MM.1S (cell line): ENCODE measurements at regions not wholly inside any gene's neighbourhood (a gene's known extent, or its start where the extent isn't known, plus 50 kb on each side); places are given as distances from the start of the nearest gene placed in this dataset.

Experiments
- DNase-seq: peaks from one replicate; pipeline ENCODE4 v3.0.0-alpha.2; 2015
- H2AFZ ChIP-seq: fragments of 300-600 bp; sonication (generic); 2 replicates; pipeline ENCODE4 v1.6.0; 2016; ENCODE audit warnings: antibody characterized with exemption, low read length
- H3F3A ChIP-seq: fragments of 300-600 bp; sonication (generic); 2 replicates; pipeline ENCODE4 v1.6.1; 2016; ENCODE audit warnings: mild to moderate bottlenecking, antibody characterized with exemption, low read length, moderate library complexity, mixed read lengths; ENCODE audit not compliant: insufficient read depth
- H3K27ac ChIP-seq: fragments of 300-600 bp; sonication (generic); 2 replicates; pipeline ENCODE4 v1.5.1; 2016; ENCODE audit warnings: mild to moderate bottlenecking, low read length
- H3K27me3 ChIP-seq: fragments of 300-600 bp; sonication (generic); replicated peaks from 2 replicates; pipeline ENCODE4 v1.6.0; 2016; ENCODE audit warnings: low read length; ENCODE audit not compliant: insufficient read depth
- H3K36me3 ChIP-seq: fragments of 300-600 bp; sonication (generic); replicated peaks from 2 replicates; pipeline ENCODE4 v1.6.1; 2016; ENCODE audit warnings: mild to moderate bottlenecking, low read length, mixed read lengths; ENCODE audit not compliant: insufficient read depth
- H3K4me1 ChIP-seq: fragments of 300-600 bp; sonication (generic); 2 replicates; pipeline ENCODE4 v1.6.1; 2016; ENCODE audit warnings: low read length, mixed read lengths
- H3K4me2 ChIP-seq: fragments of 300-600 bp; sonication (generic); 2 replicates; pipeline ENCODE4 v1.6.0; 2016; ENCODE audit warnings: low read depth, low read length
- H3K4me3 ChIP-seq: fragments of 300-600 bp; sonication (generic); 2 replicates; pipeline ENCODE4 v1.5.1; 2016; ENCODE audit warnings: low read length, mixed read lengths
- H3K79me2 ChIP-seq: fragments of 300-600 bp; sonication (generic); 2 replicates; pipeline ENCODE4 v1.6.1; 2016; ENCODE audit warnings: mixed run types, low read length, mixed read lengths
- H3K9ac ChIP-seq: fragments of 300-600 bp; sonication (generic); 2 replicates; pipeline ENCODE4 v1.6.1; 2016; ENCODE audit warnings: low read length, mixed read lengths
- H3K9me2 ChIP-seq: fragments of 300-600 bp; sonication (generic); replicated peaks from 2 replicates; pipeline ENCODE4 v1.6.1; 2016; ENCODE audit warnings: mild to moderate bottlenecking, low read length, mixed read lengths; ENCODE audit not compliant: insufficient read depth
- H3K9me3 ChIP-seq: fragments of 300-600 bp; sonication (generic); replicated peaks from 2 replicates; pipeline ENCODE4 v1.6.1; 2016; ENCODE audit warnings: mild to moderate bottlenecking, low read length, mixed read lengths; ENCODE audit not compliant: insufficient read depth
- H4K20me1 ChIP-seq: fragments of 300-600 bp; sonication (generic); 2 replicates; pipeline ENCODE4 v1.6.1; 2016; ENCODE audit warnings: mild to moderate bottlenecking, low read length, moderate library complexity, mixed read lengths; ENCODE audit not compliant: insufficient read depth
- EZH2 ChIP-seq: fragments of 300-600 bp; sonication (generic); optimal IDR thresholded peaks from 2 replicates; pipeline ENCODE3; 2017; ENCODE audit warnings: low read depth, mild to moderate bottlenecking, antibody characterized with exemption, low read length, mixed read lengths
- EZH2phosphoT487 ChIP-seq: fragments of 300-600 bp; sonication (generic); IDR thresholded peaks from 2 replicates; pipeline ENCODE4 v1.6.1; 2018; ENCODE audit warnings: antibody characterized with exemption, low read length
- TF ChIP-seq, protein P1 (sequence below): fragments of 300-600 bp; sonication (generic); IDR thresholded peaks from 2 replicates; pipeline ENCODE4 v1.5.1; 2016; ENCODE audit warnings: antibody characterized with exemption, low read length, mixed read lengths

GRCh38 chr11:21675049-21675616 is 517.8 kb upstream of the ANO5 start:
- no peaks in the 10 kb centered on the region for H3K79me2 ChIP-seq
- H3K9me3 ChIP-seq, result no peaks in the 10 kb centered on the region
- H3K4me2 ChIP-seq, result peak overlapping the region; percentile 46; the same call in 1 of the 2 replicates
- H3F3A ChIP-seq, result peaks cover 11% of the 10 kb centered on the region
- TF ChIP-seq EZH2 (no peak), EZH2phosphoT487 (no peak)
- TF ChIP-seq, protein P1, sequence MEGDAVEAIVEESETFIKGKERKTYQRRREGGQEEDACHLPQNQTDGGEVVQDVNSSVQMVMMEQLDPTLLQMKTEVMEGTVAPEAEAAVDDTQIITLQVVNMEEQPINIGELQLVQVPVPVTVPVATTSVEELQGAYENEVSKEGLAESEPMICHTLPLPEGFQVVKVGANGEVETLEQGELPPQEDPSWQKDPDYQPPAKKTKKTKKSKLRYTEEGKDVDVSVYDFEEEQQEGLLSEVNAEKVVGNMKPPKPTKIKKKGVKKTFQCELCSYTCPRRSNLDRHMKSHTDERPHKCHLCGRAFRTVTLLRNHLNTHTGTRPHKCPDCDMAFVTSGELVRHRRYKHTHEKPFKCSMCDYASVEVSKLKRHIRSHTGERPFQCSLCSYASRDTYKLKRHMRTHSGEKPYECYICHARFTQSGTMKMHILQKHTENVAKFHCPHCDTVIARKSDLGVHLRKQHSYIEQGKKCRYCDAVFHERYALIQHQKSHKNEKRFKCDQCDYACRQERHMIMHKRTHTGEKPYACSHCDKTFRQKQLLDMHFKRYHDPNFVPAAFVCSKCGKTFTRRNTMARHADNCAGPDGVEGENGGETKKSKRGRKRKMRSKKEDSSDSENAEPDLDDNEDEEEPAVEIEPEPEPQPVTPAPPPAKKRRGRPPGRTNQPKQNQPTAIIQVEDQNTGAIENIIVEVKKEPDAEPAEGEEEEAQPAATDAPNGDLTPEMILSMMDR, result no peak
- no peaks in the 10 kb centered on the region for H3K36me3 ChIP-seq
- DNase-seq, result peak; percentile 69
- no peaks in the 10 kb centered on the region for H3K9me2 ChIP-seq
- no peaks in the 10 kb centered on the region for H4K20me1 ChIP-seq
- H3K4me1 ChIP-seq, result peaks cover 22% of the 10 kb centered on the region
- H3K27ac ChIP-seq, result peak overlapping the region; percentile 30; the same call in 1 of the 2 replicates
- H3K4me3 ChIP-seq, result peak overlapping the region; percentile 22; the same call in 1 of the 2 replicates
- H3K27me3 ChIP-seq, result no peaks in the 10 kb centered on the region
- H3K9ac ChIP-seq, result no peak overlapping the region
- H2AFZ ChIP-seq, result 0 out of 2 replicates have a peak overlapping the region, but pooled peaks have one; percentile 3

- Histone ChIP-seq H3K27me3 (no peaks in the 10 kb centered on the region), H3K27ac (no peak overlapping the region), H3F3A (no peaks in the 10 kb centered on the region), H2AFZ (no peak overlapping the region), H3K36me3 (no peaks in the 10 kb centered on the region), H3K9me2 (no peaks in the 10 kb centered on the region), H3K9ac (no peak overlapping the region), H4K20me1 (no peaks in the 10 kb centered on the region), H3K4me1 (no peaks in the 10 kb centered on the region), H3K4me2 (no peak overlapping the region), H3K79me2 (no peaks in the 10 kb centered on the region), H3K9me3 (no peaks in the 10 kb centered on the region), H3K4me3 (no peak overlapping the region)
- TF ChIP-seq EZH2, result no peak
- TF ChIP-seq EZH2phosphoT487, result no peak
- TF ChIP-seq, protein P1, result no peak
- no peak for DNase-seq
Measured at GRCh38 chr11:21687643-21688042, 505.2 kb upstream of the ANO5 start.

DNA sequence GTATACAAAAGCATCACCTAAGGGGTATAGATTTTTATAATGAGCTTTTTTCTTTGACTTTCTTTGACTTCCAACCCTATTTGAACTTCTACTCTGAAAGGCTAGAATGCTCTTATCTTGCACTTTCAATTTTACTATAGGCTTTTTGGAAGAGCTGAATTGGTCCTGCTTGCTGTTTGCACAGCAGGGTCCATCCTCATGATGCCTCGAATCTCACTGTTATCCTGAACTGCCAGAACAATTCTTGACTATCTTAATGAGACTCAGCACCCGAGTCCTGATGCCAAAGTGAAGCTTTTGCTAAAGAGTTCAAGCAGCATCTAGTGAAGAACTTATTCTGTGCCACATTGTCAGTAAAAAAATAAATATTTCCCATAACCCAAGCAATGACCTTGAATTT is 488.3 kb upstream of the ANO5 start:
- no peak for TF ChIP-seq EZH2phosphoT487
- no peak for TF ChIP-seq EZH2
- TF ChIP-seq, protein P1, result no peak
- H3K9me2 ChIP-seq, result no peaks in the 10 kb centered on the region
- H3K27ac ChIP-seq, result no peak overlapping the region
- H3K27me3 ChIP-seq, result no peaks in the 10 kb centered on the region
- H3F3A ChIP-seq, result no peaks in the 10 kb centered on the region
- H2AFZ ChIP-seq, result no peak overlapping the region
- H3K4me1 ChIP-seq, result no peaks in the 10 kb centered on the region
- DNase-seq, result no peak
- no peak overlapping the region for H3K9ac ChIP-seq
- no peak overlapping the region for H3K4me2 ChIP-seq
- H3K4me3 ChIP-seq, result no peak overlapping the region
- no peaks in the 10 kb centered on the region for H3K79me2 ChIP-seq
- H3K36me3 ChIP-seq, result no peaks in the 10 kb centered on the region
- no peaks in the 10 kb centered on the region for H4K20me1 ChIP-seq
- H3K9me3 ChIP-seq, result no peaks in the 10 kb centered on the region
